HG02623 (cell line): ENCODE measurements at regions not wholly inside any gene's neighbourhood (a gene's known extent, or its start where the extent isn't known, plus 50 kb on each side); places are given as distances from the start of the nearest gene placed in this dataset.
"Not testable (repeated sequence)": the region's sequence is repeated elsewhere in the genome, so short reads cannot be mapped to it uniquely, and the experiment has no call there.

ENCODE experiments used
- ATAC-seq: cut with Tn5 transposase; IDR thresholded peaks from one replicate; pipeline ENCODE4 v1.9.1; 2021; ENCODE audit warnings: moderate library complexity; ENCODE audit not compliant: unreplicated experiment

GRCh38 chr11:106480581-106481190 is 403.2 kb downstream of the AASDHPPT start:
- ATAC-seq, result no peak

GRCh38 chr11:106482917-106483785 is 405.7 kb downstream of the AASDHPPT start:
- no peak for ATAC-seq

GRCh38 chr11:106491751-106492150 is 414.3 kb downstream of the AASDHPPT start:
- no peak for ATAC-seq

GRCh38 chr11:106493751-106494150 is 416.3 kb downstream of the AASDHPPT start:
- ATAC-seq, result no peak

- no peak for ATAC-seq
Observed at GRCh38 chr11:106495046-106495445, 417.6 kb downstream of the AASDHPPT start.

- ATAC-seq, result no peak
Observed at GRCh38 chr11:106496677-106497076, 419.2 kb downstream of the AASDHPPT start.

- no peak for ATAC-seq
Observed at GRCh38 chr11:106497321-106497720, 419.9 kb downstream of the AASDHPPT start.

- ATAC-seq, result no peak
Observed at GRCh38 chr11:106497822-106498221, 420.4 kb downstream of the AASDHPPT start.

GRCh38 chr11:106503901-106504300 is 426.4 kb downstream of the AASDHPPT start:
- no peak for ATAC-seq

- ATAC-seq, result no peak
Observed at GRCh38 chr11:106507645-106508306, 430.3 kb downstream of the AASDHPPT start.

- no peak for ATAC-seq
Observed at GRCh38 chr11:106514706-106515105, 437.2 kb downstream of the AASDHPPT start.

- ATAC-seq, result no peak
Observed at GRCh38 chr11:106517426-106517825, 440.0 kb downstream of the AASDHPPT start.

- no peak for ATAC-seq
Observed at GRCh38 chr11:106520146-106520912, 442.9 kb downstream of the AASDHPPT start.

- ATAC-seq, result no peak
Observed at GRCh38 chr11:106520920-106521319, 443.5 kb downstream of the AASDHPPT start.

- no peak for ATAC-seq
Observed at GRCh38 chr11:106523171-106523570, 445.7 kb downstream of the AASDHPPT start.

GRCh38 chr11:106523921-106524320 is 446.5 kb downstream of the AASDHPPT start:
- ATAC-seq, result no peak

- ATAC-seq, result no peak
Observed at GRCh38 chr11:106524436-106524835, 447.0 kb downstream of the AASDHPPT start.

GRCh38 chr11:106531648-106532047 is 454.2 kb downstream of the AASDHPPT start:
- not testable (repeated sequence) for ATAC-seq

GRCh38 chr11:106533046-106533445 is 455.6 kb downstream of the AASDHPPT start:
- ATAC-seq, result no peak

- no peak for ATAC-seq
Observed at GRCh38 chr11:106540001-106540400, 462.5 kb downstream of the AASDHPPT start.

GRCh38 chr11:106548406-106548805 is 469.9 kb downstream of the GUCY1A2 start:
- no peak for ATAC-seq
